Activated B cell treated with CpG ODN at 0.5 μM for 24 hours (primary cell): ENCODE measurements at regions not wholly inside any gene's neighbourhood (a gene's known extent, or its start where the extent isn't known, plus 50 kb on each side); places are given as distances from the start of the nearest gene placed in this dataset.

ENCODE experiments used
- ATAC-seq: fragments of 200-7000 bp; cut with Tn5 transposase; one replicate; pipeline ENCODE4 v1.10.0; 2021; ENCODE audit warnings: low read depth, mild to moderate bottlenecking, moderate library complexity
- CTCF ChIA-PET: fragments of 350-600 bp; sonication (Branson Sonifier 250); formaldehyde crosslinking; loops from one replicate; lab custom pipeline; 2021; ENCODE audit warnings: antibody characterized with exemption; lab: Charles Lee
- POLR2A ChIA-PET: fragments of 350-600 bp; sonication (Branson Sonifier 250); formaldehyde crosslinking; loops from one replicate; lab custom pipeline; 2021; ENCODE audit warnings: antibody characterized with exemption; lab: Charles Lee
- DNase-seq: peaks from one replicate; pipeline ENCODE4 v3.0.0; 2022
- H3K27ac Mint-ChIP-seq: one replicate; pipeline ENCODE4 v1.8.0; 2020; ENCODE audit warnings: mixed read lengths
- H3K27me3 Mint-ChIP-seq: one replicate; pipeline ENCODE4 v1.8.0; 2021; ENCODE audit warnings: mixed read lengths
- H3K36me3 Mint-ChIP-seq: one replicate; pipeline ENCODE4 v1.8.0; 2021; ENCODE audit warnings: low read depth, mixed read lengths
- H3K4me1 Mint-ChIP-seq: one replicate; pipeline ENCODE4 v1.8.0; 2021; ENCODE audit warnings: mixed read lengths
- H3K4me3 Mint-ChIP-seq: one replicate; pipeline ENCODE4 v1.8.0; 2020; ENCODE audit warnings: mild to moderate bottlenecking, mixed read lengths
- H3K9me3 Mint-ChIP-seq: one replicate; pipeline ENCODE4 v1.8.0; 2020; ENCODE audit warnings: mixed read lengths
- intact Hi-C: fragments of 100-400 bp; cut with micrococcal nuclease; formaldehyde crosslinking; loops from one replicate; pipeline ENCODE4 v1.15.1; 2024
- TF ChIP-seq, protein P1 (sequence below): fragments of 200-600 bp; IDR thresholded peaks from one replicate; pipeline ENCODE4 v1.8.0; 2022; ENCODE audit warnings: antibody characterized with exemption, mild to moderate bottlenecking

DNA sequence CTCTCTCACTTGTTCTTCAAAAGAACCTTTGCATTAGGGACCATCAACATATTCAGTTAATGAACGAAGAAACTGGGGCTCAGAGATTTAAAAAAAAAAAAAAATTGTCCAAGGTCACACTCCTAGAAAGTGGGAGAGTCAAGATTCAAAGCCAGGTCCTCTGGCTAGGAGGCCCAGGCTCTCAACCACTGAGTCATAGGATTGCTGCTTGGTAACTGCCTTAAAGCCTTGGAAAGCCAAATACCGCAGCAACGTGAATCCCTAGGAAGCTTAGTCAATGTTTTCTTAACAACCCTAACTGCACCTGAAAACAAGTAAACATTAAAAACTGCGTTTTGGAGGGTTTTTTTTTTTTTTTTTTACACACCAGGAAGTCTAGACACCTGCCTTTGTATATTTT, 156.8 kb downstream of the WNT5A start:
- Mint-ChIP-seq H3K4me1 (no peaks in the 10 kb centered on the region), H3K9me3 (no peaks in the 10 kb centered on the region), H3K27ac (no peak overlapping the region), H3K4me3 (no peak overlapping the region), H3K27me3 (no peaks in the 10 kb centered on the region), H3K36me3 (no peaks in the 10 kb centered on the region)
- CTCF ChIA-PET: no interaction called here
- ATAC-seq (no peak), DNase-seq (no peak)
- intact Hi-C loops: no loop called here
- POLR2A ChIA-PET: no interaction called here
- TF ChIP-seq, protein P1, sequence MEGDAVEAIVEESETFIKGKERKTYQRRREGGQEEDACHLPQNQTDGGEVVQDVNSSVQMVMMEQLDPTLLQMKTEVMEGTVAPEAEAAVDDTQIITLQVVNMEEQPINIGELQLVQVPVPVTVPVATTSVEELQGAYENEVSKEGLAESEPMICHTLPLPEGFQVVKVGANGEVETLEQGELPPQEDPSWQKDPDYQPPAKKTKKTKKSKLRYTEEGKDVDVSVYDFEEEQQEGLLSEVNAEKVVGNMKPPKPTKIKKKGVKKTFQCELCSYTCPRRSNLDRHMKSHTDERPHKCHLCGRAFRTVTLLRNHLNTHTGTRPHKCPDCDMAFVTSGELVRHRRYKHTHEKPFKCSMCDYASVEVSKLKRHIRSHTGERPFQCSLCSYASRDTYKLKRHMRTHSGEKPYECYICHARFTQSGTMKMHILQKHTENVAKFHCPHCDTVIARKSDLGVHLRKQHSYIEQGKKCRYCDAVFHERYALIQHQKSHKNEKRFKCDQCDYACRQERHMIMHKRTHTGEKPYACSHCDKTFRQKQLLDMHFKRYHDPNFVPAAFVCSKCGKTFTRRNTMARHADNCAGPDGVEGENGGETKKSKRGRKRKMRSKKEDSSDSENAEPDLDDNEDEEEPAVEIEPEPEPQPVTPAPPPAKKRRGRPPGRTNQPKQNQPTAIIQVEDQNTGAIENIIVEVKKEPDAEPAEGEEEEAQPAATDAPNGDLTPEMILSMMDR: no peak

DNA sequence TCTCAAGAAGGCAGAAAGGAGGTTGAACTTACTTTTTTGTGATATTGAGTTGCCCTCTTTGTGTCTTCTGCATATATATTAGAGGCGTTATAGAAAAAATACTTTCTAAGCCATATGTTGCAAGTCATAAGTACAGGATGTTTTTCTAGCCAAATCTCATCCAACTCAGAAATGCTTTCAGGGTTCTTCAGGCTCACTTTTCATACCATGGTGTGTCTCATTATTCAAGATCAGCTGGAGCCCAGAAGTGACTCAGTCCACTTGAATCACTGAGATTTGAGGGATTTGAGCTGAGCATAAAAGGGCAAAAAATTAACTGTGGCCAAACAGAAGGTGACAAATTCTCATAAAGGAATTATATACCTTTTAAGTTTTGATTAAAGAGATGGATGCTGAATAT, 157.3 kb downstream of the WNT5A start:
- Mint-ChIP-seq H3K36me3 (no peaks in the 10 kb centered on the region), H3K9me3 (no peaks in the 10 kb centered on the region), H3K4me3 (no peak overlapping the region), H3K4me1 (no peaks in the 10 kb centered on the region), H3K27me3 (no peaks in the 10 kb centered on the region), H3K27ac (no peak overlapping the region)
- DNase-seq: no peak
- ChIA-PET CTCF (no interaction called here), POLR2A (no interaction called here)
- no peak for ATAC-seq
- intact Hi-C loops: no loop called here
- TF ChIP-seq, protein P1: no peak

DNA sequence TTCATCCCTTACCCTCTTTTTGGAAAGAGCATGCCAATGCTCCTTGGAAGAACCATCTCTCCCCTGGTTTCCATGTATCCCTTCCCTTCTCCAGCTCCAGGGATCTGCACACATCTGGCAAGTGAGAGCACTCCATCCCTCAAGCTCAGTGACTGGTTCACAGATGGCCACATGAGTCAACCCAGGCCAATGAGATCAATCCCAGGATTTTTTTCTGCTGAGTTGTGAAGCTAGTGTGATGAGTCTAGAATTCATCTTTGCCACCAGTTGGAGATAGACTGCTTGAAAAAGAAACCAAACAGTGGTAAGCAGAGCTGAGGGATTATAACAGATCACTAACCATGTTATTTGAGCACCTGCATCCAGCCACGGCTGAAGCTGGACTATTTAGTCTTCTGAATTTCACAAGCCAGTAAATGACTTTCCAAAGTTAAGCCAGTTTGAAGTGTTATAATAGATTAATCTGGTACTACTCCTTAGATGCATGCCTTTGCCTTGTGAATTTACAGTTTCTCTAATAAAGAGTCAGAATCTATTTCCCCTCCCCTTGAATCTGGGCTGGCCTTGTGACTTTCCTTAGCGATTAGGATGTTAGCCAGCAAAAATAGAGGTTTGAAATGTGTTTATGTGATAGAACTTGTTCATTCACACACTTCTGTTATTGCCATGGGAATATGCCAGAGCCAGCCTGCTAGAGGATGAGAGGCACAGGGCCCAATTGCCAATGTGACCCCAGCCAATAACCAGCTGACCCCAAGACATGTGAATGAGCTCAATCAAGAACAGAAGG, 159.8 kb downstream of the WNT5A start:
- Mint-ChIP-seq H3K27ac (no peak overlapping the region), H3K4me3 (no peak overlapping the region), H3K4me1 (no peaks in the 10 kb centered on the region), H3K36me3 (no peaks in the 10 kb centered on the region), H3K27me3 (no peaks in the 10 kb centered on the region), H3K9me3 (no peaks in the 10 kb centered on the region)
- TF ChIP-seq, protein P1: no peak
- intact Hi-C loops: no loop called here
- no peak for ATAC-seq
- CTCF ChIA-PET: no interaction called here
- DNase-seq: no peak
- POLR2A ChIA-PET: no interaction called here

DNA sequence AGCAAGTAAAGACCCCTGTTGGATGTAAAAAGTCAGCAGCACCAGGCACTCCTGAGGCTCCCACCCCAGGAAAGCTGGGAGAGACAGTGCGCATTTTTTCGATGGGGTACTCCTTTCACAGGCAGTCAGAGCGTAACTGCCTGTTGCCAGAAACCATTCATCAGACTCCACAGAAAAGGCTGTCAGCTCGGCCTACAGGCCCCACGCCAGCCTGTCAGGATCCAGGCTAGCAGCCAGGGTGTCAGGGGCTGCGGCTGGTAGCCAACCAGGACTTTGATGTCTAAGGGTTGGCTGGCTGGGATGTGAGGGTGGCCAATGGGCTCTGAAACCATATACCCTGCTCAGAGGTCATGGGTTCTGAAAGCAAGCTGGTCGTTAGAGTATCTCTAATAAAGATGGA, 164.5 kb downstream of the WNT5A start:
- no peaks in the 10 kb centered on the region for H3K36me3 Mint-ChIP-seq
- H3K9me3 Mint-ChIP-seq: peaks cover 3% of the 10 kb centered on the region
- no peaks in the 10 kb centered on the region for H3K4me1 Mint-ChIP-seq
- no peak overlapping the region for H3K27ac Mint-ChIP-seq
- TF ChIP-seq, protein P1: no peak
- intact Hi-C loops: no loop called here
- CTCF ChIA-PET: no interaction called here
- ATAC-seq (no peak), DNase-seq (no peak)
- POLR2A ChIA-PET: no interaction called here
- no peak overlapping the region for H3K4me3 Mint-ChIP-seq
- no peaks in the 10 kb centered on the region for H3K27me3 Mint-ChIP-seq

DNA sequence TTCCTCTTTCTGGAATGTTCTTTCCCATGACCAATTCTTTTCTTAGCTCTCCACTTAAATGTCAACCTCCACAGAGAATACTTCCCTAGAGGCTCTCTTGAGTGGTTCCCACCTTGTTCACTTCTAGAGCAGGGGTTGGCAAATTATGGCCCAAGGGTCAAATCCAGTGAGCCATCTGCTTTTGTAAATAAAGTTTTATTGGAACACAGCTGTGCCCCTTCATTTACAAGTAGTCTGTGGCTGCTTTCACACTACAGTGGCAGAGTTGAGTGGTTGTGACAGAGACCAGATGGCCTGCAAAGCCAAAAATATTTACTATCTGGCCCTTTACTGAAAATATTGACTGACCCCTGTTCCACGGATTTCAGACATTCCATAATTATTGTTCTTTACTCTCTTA, 166.2 kb downstream of the WNT5A start:
- H3K9me3 Mint-ChIP-seq: peaks cover 3% of the 10 kb centered on the region
- H3K27me3 Mint-ChIP-seq: no peaks in the 10 kb centered on the region
- DNase-seq: no peak
- TF ChIP-seq, protein P1: no peak
- POLR2A ChIA-PET: no interaction called here
- no peak overlapping the region for H3K4me3 Mint-ChIP-seq
- no peaks in the 10 kb centered on the region for H3K4me1 Mint-ChIP-seq
- CTCF ChIA-PET: no interaction called here
- no peaks in the 10 kb centered on the region for H3K36me3 Mint-ChIP-seq
- intact Hi-C loops: no loop called here
- ATAC-seq: no peak
- H3K27ac Mint-ChIP-seq: no peak overlapping the region
